Cardiac muscle cell (in vitro differentiated cells and primary cell): ENCODE measurements at regions not wholly inside any gene's neighbourhood (a gene's known extent, or its start where the extent isn't known, plus 50 kb on each side); places are given as distances from the start of the nearest gene placed in this dataset.
"Not testable (repeated sequence)": the region's sequence is repeated elsewhere in the genome, so short reads cannot be mapped to it uniquely, and the experiment has no call there.

Source experiments
- DNase-seq, 2 donors: peaks; one replicate each; pipeline versions ENCODE4 v3.0.0 to v3.0.0-alpha.2; 2010 to 2017; ENCODE audit warnings: low read depth in 1 of 2, low spot score in 1 of 2
- H3K27ac ChIP-seq: fragments of 200-600 bp; sonication (generic); 2 replicates; pipeline ENCODE4 v1.5.1; 2016
- H3K27me3 ChIP-seq: fragments of 200-600 bp; sonication (generic); 2 replicates; pipeline ENCODE4 v1.6.0; 2016; ENCODE audit warnings: control low read depth
- H3K36me3 ChIP-seq: fragments of 200-600 bp; sonication (generic); 2 replicates; pipeline ENCODE4 v1.5.1; 2016; ENCODE audit warnings: control low read depth
- H3K4me1 ChIP-seq: fragments of 200-600 bp; sonication (generic); 2 replicates; pipeline ENCODE4 v1.8.1; 2017; ENCODE audit warnings: low read depth, mild to moderate bottlenecking, mixed run types
- H3K4me3 ChIP-seq: fragments of 200-600 bp; sonication (generic); 2 replicates; pipeline ENCODE4 v1.5.1; 2016; ENCODE audit warnings: mild to moderate bottlenecking
- H3K9me3 ChIP-seq: fragments of 200-600 bp; sonication (generic); 2 replicates; pipeline ENCODE4 v1.5.1; 2017; ENCODE audit warnings: low read depth, mild to moderate bottlenecking, control low read depth
- CTCF ChIP-seq: IDR thresholded peaks from 2 replicates; pipeline ENCODE4 v1.5.1; 2012; ENCODE audit warnings: low read depth, mild to moderate bottlenecking, low read length

DNA sequence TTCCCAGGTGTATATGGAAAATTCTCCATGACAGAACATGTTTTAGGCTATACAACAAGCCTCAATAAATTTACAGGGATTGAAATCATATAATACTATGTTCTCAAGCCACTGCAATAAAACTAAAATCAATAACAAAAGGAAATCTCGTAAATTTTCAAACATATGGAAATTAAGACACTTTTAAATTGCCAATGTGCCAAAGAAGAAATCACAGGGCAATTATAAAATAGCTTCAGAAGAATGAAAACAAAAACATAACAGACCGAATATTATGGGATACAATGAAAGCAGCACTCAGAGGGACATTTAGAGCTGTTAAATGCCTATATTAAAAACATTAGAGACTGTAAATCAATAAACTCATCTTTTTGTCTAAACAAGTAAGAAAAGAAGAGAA, 555.7 kb upstream of the B3GAT1 start:
- Histone ChIP-seq H3K27me3 (no peaks in the 10 kb centered on the region), H3K4me1 (no peaks in the 10 kb centered on the region), H3K4me3 (no peak overlapping the region), H3K36me3 (no peaks in the 10 kb centered on the region), H3K9me3 (no peaks in the 10 kb centered on the region), H3K27ac (no peak overlapping the region)
- DNase-seq = no peak
- no peak for TF ChIP-seq CTCF

DNA sequence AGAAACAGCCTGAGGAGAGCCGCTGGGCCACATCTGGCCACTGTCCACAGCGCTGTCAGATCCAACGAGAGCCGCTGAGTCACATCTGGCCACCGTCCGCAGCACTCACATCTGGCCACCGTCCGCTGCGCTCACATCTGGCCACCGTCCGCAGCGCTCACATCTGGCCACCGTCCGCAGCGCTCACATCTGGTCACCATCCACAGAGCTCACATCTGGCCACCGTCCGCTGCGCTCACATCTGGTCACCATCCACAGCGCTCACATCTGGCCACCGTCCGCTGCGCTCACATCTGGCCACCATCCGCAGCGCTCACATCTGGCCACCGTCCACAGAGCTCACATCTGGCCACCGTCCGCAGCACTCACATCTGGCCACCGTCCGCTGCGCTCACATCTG, 549.3 kb upstream of the B3GAT1 start:
- H3K4me1 ChIP-seq, H3K9me3 ChIP-seq, DNase-seq, H3K27ac ChIP-seq, H3K4me3 ChIP-seq, H3K27me3 ChIP-seq, H3K36me3 ChIP-seq: not testable (repeated sequence)

DNA sequence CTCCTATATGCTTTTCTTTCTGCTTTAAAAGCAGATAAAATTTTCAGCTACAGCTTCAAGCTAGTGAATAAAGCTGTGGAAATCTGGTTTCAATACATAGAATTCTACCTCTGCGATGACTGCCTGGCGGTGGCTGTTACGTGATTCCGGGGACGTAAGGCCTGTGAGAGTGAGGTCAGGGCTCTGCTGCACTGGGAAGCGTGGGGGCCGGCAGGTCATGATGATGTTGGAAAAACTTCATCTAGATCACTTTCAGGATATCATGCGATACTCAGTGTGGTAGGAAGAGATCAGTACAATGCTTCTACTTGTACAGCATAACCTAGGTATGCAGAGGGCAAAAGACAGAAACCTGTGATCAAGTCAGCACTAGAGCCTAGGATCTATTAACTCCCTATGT, 546.8 kb upstream of the B3GAT1 start:
- DNase-seq = no peak
- Histone ChIP-seq H3K4me3 (no peak overlapping the region), H3K27ac (no peak overlapping the region), H3K36me3 (no peaks in the 10 kb centered on the region), H3K9me3 (no peaks in the 10 kb centered on the region), H3K4me1 (no peaks in the 10 kb centered on the region), H3K27me3 (no peaks in the 10 kb centered on the region)
- no peak for TF ChIP-seq CTCF

GRCh38 chr11:134958336-134958640, 546.2 kb upstream of the B3GAT1 start:
- DNase-seq = no peak
- H3K4me1 ChIP-seq = no peaks in the 10 kb centered on the region
- no peaks in the 10 kb centered on the region for H3K9me3 ChIP-seq
- no peak overlapping the region for H3K4me3 ChIP-seq
- H3K27me3 ChIP-seq = no peaks in the 10 kb centered on the region
- H3K27ac ChIP-seq = no peak overlapping the region
- no peak for TF ChIP-seq CTCF
- H3K36me3 ChIP-seq = no peaks in the 10 kb centered on the region

DNA sequence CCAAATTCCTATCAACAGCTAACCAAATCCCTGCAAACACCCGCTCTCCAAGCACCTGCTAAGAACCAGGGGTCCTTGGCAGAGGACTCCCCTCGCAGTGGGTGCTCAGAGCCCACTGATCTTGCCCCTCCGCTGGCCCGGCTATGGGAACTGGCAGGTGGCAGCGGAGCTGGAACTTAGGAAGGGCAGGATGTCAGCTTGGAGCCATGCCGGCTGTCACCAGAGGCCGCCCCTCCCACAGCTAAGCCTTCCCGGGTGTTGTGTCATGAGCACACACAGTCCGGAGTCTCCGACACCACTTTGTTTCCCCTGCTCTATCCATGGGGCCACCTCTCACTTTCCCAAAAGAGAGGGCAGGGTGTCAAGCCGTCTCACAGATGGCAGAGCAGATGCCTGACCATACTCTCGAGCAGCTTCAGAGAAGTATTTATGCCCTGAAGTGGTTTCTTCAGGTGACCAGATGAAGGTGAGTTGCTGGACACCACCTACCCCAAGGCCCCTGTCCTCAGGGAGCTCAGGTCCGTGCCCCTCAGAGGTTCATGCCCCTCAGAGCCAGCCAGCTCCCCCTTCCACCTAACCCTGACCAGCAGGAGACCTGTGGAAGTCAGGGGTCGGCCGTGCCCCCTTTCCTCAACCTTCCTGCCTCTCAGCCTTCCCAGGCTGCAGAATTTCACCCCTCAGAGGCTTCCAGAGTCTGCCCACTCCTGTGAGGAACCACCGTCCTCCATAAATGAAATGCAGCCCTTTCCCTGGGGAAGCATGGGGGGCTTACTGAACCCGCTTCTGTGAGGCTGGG, 545.7 kb upstream of the B3GAT1 start:
- Histone ChIP-seq H3K4me1 (no peaks in the 10 kb centered on the region), H3K36me3 (no peaks in the 10 kb centered on the region), H3K9me3 (no peaks in the 10 kb centered on the region), H3K4me3 (no peak overlapping the region), H3K27ac (no peak overlapping the region), H3K27me3 (no peaks in the 10 kb centered on the region)
- DNase-seq = no peak
- TF ChIP-seq CTCF = no peak

GRCh38 chr11:134956450-134957210, 544.6 kb upstream of the B3GAT1 start:
- Histone ChIP-seq H3K4me1 (no peaks in the 10 kb centered on the region), H3K4me3 (no peak overlapping the region)
- no peak for TF ChIP-seq CTCF

GRCh38 chr11:134955970-134956369, 543.9 kb upstream of the B3GAT1 start:
- not testable (repeated sequence) for H3K9me3 ChIP-seq, H3K27ac ChIP-seq, DNase-seq, H3K27me3 ChIP-seq, H3K4me3 ChIP-seq, H3K36me3 ChIP-seq, H3K4me1 ChIP-seq

More at GRCh38 chr11:134956450-134957210, 544.6 kb upstream of the B3GAT1 start:
- no peak for DNase-seq
- Histone ChIP-seq H3K27ac (no peak overlapping the region), H3K36me3 (no peaks in the 10 kb centered on the region), H3K27me3 (no peaks in the 10 kb centered on the region), H3K9me3 (no peaks in the 10 kb centered on the region)
